MCF 10A (cell line): ENCODE measurements at regions not wholly inside any gene's neighbourhood (a gene's known extent, or its start where the extent isn't known, plus 50 kb on each side); places are given as distances from the start of the nearest gene placed in this dataset.
"Not testable (repeated sequence)": the region's sequence is repeated elsewhere in the genome, so short reads cannot be mapped to it uniquely, and the experiment has no call there.

Experiments
- BruUV-seq: library from RNA; stranded (reverse); fragments of 400-500 nt; replicated peaks from 2 replicates; lab custom pipeline; 2021; lab: Mats Ljungman, UMichigan
- CTCF ChIA-PET: fragments of 300-600 bp; sonication (Branson Sonifier 250); formaldehyde crosslinking; extraction: SDS; loops from one replicate; lab custom pipeline; 2021; ENCODE audit warnings: antibody characterized with exemption, inconsistent platforms; lab: Yijun Ruan, JAX
- POLR2A ChIA-PET: fragments of 300-600, 350-650 bp; sonication (Branson Sonifier 250); formaldehyde crosslinking; extraction: SDS; loops from one replicate; lab custom pipeline; 2020; ENCODE audit warnings: antibody characterized with exemption, inconsistent platforms; lab: Yijun Ruan, JAX
- DNase-seq: peaks from one replicate; pipeline ENCODE4 v3.0.0-alpha.2; 2018; ENCODE audit not compliant: unreplicated experiment
- H3K27ac Mint-ChIP-seq: one replicate; pipeline ENCODE4 v1.8.0; 2022; ENCODE audit warnings: mild to moderate bottlenecking, low read depth, mixed read lengths; ENCODE audit not compliant: unreplicated experiment
- H3K27me3 Mint-ChIP-seq: one replicate; pipeline ENCODE4 v1.8.0; 2022; ENCODE audit warnings: mixed read lengths; ENCODE audit not compliant: insufficient read depth, unreplicated experiment
- H3K36me3 Mint-ChIP-seq: one replicate; pipeline ENCODE4 v1.8.0; 2022; ENCODE audit warnings: mild to moderate bottlenecking, moderate library complexity, mixed read lengths; ENCODE audit not compliant: insufficient read depth, unreplicated experiment
- H3K4me1 Mint-ChIP-seq: one replicate; pipeline ENCODE4 v1.8.0; 2022; ENCODE audit warnings: mixed read lengths; ENCODE audit not compliant: insufficient read depth, unreplicated experiment
- H3K4me3 Mint-ChIP-seq: one replicate; pipeline ENCODE4 v1.8.0; 2022; ENCODE audit warnings: mild to moderate bottlenecking, moderate library complexity, mixed read lengths; ENCODE audit not compliant: unreplicated experiment
- H3K9me3 Mint-ChIP-seq: one replicate; pipeline ENCODE4 v1.8.0; 2022; ENCODE audit warnings: mixed read lengths; ENCODE audit not compliant: unreplicated experiment
- intact Hi-C: fragments of 100-400 bp; cut with micrococcal nuclease; formaldehyde crosslinking; loops from 2 replicates; pipeline ENCODE4 v1.14.1; 2022
- TF ChIP-seq, protein P1 (sequence below): fragments of 200-600 bp; IDR thresholded peaks from one replicate; pipeline ENCODE4 v1.8.0; 2022; ENCODE audit warnings: antibody characterized with exemption, mild to moderate bottlenecking; ENCODE audit not compliant: unreplicated experiment

GRCh38 chr10:106027240-106027639 lies 1137.3 kb downstream of the SORCS1 start:
- intact Hi-C loops: no loop called here
- no peak overlapping the region for H3K4me3 Mint-ChIP-seq
- TF ChIP-seq, protein P1, sequence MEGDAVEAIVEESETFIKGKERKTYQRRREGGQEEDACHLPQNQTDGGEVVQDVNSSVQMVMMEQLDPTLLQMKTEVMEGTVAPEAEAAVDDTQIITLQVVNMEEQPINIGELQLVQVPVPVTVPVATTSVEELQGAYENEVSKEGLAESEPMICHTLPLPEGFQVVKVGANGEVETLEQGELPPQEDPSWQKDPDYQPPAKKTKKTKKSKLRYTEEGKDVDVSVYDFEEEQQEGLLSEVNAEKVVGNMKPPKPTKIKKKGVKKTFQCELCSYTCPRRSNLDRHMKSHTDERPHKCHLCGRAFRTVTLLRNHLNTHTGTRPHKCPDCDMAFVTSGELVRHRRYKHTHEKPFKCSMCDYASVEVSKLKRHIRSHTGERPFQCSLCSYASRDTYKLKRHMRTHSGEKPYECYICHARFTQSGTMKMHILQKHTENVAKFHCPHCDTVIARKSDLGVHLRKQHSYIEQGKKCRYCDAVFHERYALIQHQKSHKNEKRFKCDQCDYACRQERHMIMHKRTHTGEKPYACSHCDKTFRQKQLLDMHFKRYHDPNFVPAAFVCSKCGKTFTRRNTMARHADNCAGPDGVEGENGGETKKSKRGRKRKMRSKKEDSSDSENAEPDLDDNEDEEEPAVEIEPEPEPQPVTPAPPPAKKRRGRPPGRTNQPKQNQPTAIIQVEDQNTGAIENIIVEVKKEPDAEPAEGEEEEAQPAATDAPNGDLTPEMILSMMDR: no peak
- ChIA-PET CTCF (interaction anchor here (0.5 kb wide), 1 partner anchor 96 kb away, joined by 3 read pairs; no protein-coding TSS in a partner anchor), POLR2A (no interaction called here)
- no TSS peak for BruUV-seq
- no peaks in the 10 kb centered on the region for H3K9me3 Mint-ChIP-seq
- DNase-seq: no peak
- no peak overlapping the region for H3K27ac Mint-ChIP-seq
- H3K36me3 Mint-ChIP-seq: no peaks in the 10 kb centered on the region
- no peaks in the 10 kb centered on the region for H3K4me1 Mint-ChIP-seq
- no peaks in the 10 kb centered on the region for H3K27me3 Mint-ChIP-seq

- H3K27me3 Mint-ChIP-seq: no peaks in the 10 kb centered on the region
- TF ChIP-seq, protein P1: no peak
- ChIA-PET POLR2A (no interaction called here), CTCF (no interaction called here)
- BruUV-seq: no TSS peak
- no peak overlapping the region for H3K4me3 Mint-ChIP-seq
- no peak for DNase-seq
- H3K27ac Mint-ChIP-seq: no peak overlapping the region
- intact Hi-C loops: no loop called here
- no peaks in the 10 kb centered on the region for H3K36me3 Mint-ChIP-seq
- H3K9me3 Mint-ChIP-seq: no peaks in the 10 kb centered on the region
- no peaks in the 10 kb centered on the region for H3K4me1 Mint-ChIP-seq
Observed at GRCh38 chr10:106025208-106025811, 1139.2 kb downstream of the SORCS1 start.

GRCh38 chr10:106023329-106023728 lies 1141.2 kb downstream of the SORCS1 start:
- H3K36me3 Mint-ChIP-seq: no peaks in the 10 kb centered on the region
- no peak for DNase-seq

GRCh38 chr10:106019559-106019958 lies 1144.9 kb downstream of the SORCS1 start:
- H3K27ac Mint-ChIP-seq, POLR2A ChIA-PET, H3K4me3 Mint-ChIP-seq, H3K4me1 Mint-ChIP-seq, DNase-seq, intact Hi-C loops, BruUV-seq, H3K9me3 Mint-ChIP-seq, H3K36me3 Mint-ChIP-seq, H3K27me3 Mint-ChIP-seq: not testable (repeated sequence)
- CTCF ChIA-PET: interaction anchor here (1.1 kb wide), 1 partner anchor 9 kb away, joined by 3 read pairs; no protein-coding TSS in a partner anchor

More at GRCh38 chr10:106023329-106023728, 1141.2 kb downstream of the SORCS1 start:
- no TSS peak for BruUV-seq
- H3K27me3 Mint-ChIP-seq: no peaks in the 10 kb centered on the region
- no peak overlapping the region for H3K27ac Mint-ChIP-seq
- intact Hi-C loops: no loop called here
- no peaks in the 10 kb centered on the region for H3K9me3 Mint-ChIP-seq
- TF ChIP-seq, protein P1: no peak
- ChIA-PET CTCF (no interaction called here), POLR2A (no interaction called here)
- H3K4me1 Mint-ChIP-seq: no peaks in the 10 kb centered on the region
- H3K4me3 Mint-ChIP-seq: no peak overlapping the region

DNA sequence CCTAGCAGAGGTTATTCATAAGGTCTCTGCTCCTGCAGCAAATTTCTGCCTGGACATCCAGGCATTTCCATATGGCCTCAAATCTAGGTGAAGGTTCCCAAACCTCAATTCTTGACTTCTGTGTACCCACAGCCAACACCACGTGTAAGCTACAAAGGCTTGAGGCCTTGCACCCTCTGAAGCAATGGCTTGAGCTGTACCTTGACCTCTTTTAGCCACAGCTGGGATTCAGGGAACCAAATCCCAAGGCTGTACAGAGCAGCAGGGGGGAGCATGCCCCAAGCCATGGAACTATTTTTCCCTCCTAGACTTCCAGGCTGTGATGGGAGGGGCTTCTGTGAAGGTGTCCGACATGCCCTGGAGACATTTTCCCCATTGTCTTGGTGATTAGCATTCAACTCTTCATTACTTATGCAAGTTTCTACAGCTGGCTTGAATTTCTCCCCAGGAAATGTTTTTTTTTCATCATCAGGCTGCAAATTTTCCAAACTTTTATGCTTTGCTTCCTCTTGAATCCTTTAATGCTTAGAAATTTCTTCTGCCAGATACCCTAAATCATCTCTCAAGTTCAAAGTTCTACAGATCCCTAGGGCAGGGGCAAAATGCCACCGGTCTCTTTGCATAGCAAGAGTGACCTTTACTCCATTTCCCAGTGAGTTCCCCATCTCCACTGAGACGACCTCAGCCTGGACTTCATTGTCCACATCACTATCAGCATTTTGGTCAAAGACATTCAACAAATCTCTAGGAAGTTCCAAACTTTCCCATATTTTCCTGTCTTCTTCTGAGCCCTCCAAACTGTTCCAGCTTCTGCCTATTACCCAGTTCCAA lies 1148.9 kb downstream of the SORCS1 start:
- H3K36me3 Mint-ChIP-seq, POLR2A ChIA-PET, H3K4me3 Mint-ChIP-seq, intact Hi-C loops, H3K27ac Mint-ChIP-seq, H3K9me3 Mint-ChIP-seq, DNase-seq, H3K27me3 Mint-ChIP-seq, H3K4me1 Mint-ChIP-seq, BruUV-seq: not testable (repeated sequence)
- CTCF ChIA-PET: interaction anchor here (0.6 kb wide), 1 partner anchor 1524 kb away, joined by 3 read pairs; no protein-coding TSS in a partner anchor
